GM06990 (cell line): ENCODE measurements at regions not wholly inside any gene's neighbourhood (a gene's known extent, or its start where the extent isn't known, plus 50 kb on each side); places are given as distances from the start of the nearest gene placed in this dataset.

Source experiments
- DNase-seq: peaks from one replicate; pipeline ENCODE4 v3.0.0-alpha.2; 2011; ENCODE audit not compliant: insufficient read length; ENCODE audit errors: extremely low read depth
- H3K27me3 ChIP-seq: replicated peaks from 2 replicates; pipeline ENCODE4 v1.6.0; 2011; ENCODE audit warnings: low read length; ENCODE audit not compliant: control insufficient read depth, insufficient read depth
- H3K36me3 ChIP-seq: 2 replicates; pipeline ENCODE4 v1.5.1; 2011; ENCODE audit warnings: low read length; ENCODE audit not compliant: control insufficient read depth, insufficient read depth
- H3K4me3 ChIP-seq: replicated peaks from 2 replicates; pipeline ENCODE4 v1.5.1; 2011; ENCODE audit warnings: low read depth, mild to moderate bottlenecking, control low read depth, low read length
- CTCF ChIP-seq: IDR thresholded peaks from 2 replicates; pipeline ENCODE4 v1.5.1; 2011; ENCODE audit warnings: low read length, control low read depth, mild to moderate bottlenecking, inconsistent platforms; ENCODE audit not compliant: insufficient read depth, poor library complexity, severe bottlenecking

GRCh38 chr3:25365636-25366035 lies 62.4 kb upstream of the RARB start:
- TF ChIP-seq CTCF, result no peak
- H3K36me3 ChIP-seq, result no peaks in the 10 kb centered on the region
- H3K4me3 ChIP-seq, result no peak overlapping the region
- no peak for DNase-seq
- H3K27me3 ChIP-seq, result no peaks in the 10 kb centered on the region

- no peak for TF ChIP-seq CTCF
- no peaks in the 10 kb centered on the region for H3K36me3 ChIP-seq
- DNase-seq, result no peak
- H3K27me3 ChIP-seq, result no peaks in the 10 kb centered on the region
- H3K4me3 ChIP-seq, result no peak overlapping the region
Measured at GRCh38 chr3:25367025-25367424, 61.0 kb upstream of the RARB start.

- Histone ChIP-seq H3K36me3 (no peaks in the 10 kb centered on the region), H3K4me3 (no peak overlapping the region), H3K27me3 (no peaks in the 10 kb centered on the region)
- no peak for TF ChIP-seq CTCF
- DNase-seq, result no peak
Measured at GRCh38 chr3:25372167-25372566, 55.9 kb upstream of the RARB start.

GRCh38 chr3:25376340-25376739 lies 51.7 kb upstream of the RARB start:
- no peak for TF ChIP-seq CTCF
- Histone ChIP-seq H3K27me3 (no peaks in the 10 kb centered on the region), H3K36me3 (no peaks in the 10 kb centered on the region), H3K4me3 (no peak overlapping the region)
- DNase-seq, result no peak

- H3K27me3 ChIP-seq, result no peaks in the 10 kb centered on the region
- DNase-seq, result no peak
- no peaks in the 10 kb centered on the region for H3K36me3 ChIP-seq
- H3K4me3 ChIP-seq, result no peak overlapping the region
- no peak for TF ChIP-seq CTCF
Measured at GRCh38 chr3:25377042-25377441, 51.0 kb upstream of the RARB start.
